Karpas-422 (cell line): ENCODE measurements at regions not wholly inside any gene's neighbourhood (a gene's known extent, or its start where the extent isn't known, plus 50 kb on each side); places are given as distances from the start of the nearest gene placed in this dataset.
"Not testable (repeated sequence)": the region's sequence is repeated elsewhere in the genome, so short reads cannot be mapped to it uniquely, and the experiment has no call there.

ENCODE experiments used
- DNase-seq: peaks from one replicate; pipeline ENCODE4 v3.0.0-alpha.2; 2015
- H2AFZ ChIP-seq: fragments of 200-600 bp; sonication (generic); 2 replicates; pipeline ENCODE4 v1.6.1; 2014; ENCODE audit warnings: antibody characterized with exemption, low read length, mixed read lengths
- H3K27ac ChIP-seq: fragments of 200-600 bp; sonication (generic); 2 replicates; pipeline ENCODE4 v1.5.1; 2014; ENCODE audit warnings: mild to moderate bottlenecking, low read length, moderate library complexity
- H3K27me3 ChIP-seq: fragments of 200-600 bp; sonication (generic); 2 replicates; pipeline ENCODE4 v1.6.1; 2014; ENCODE audit warnings: low read length, mixed read lengths
- H3K36me3 ChIP-seq: fragments of 200-600 bp; sonication (generic); 2 replicates; pipeline ENCODE4 v1.6.1; 2014; ENCODE audit warnings: low read length, mixed read lengths; ENCODE audit not compliant: insufficient read depth
- H3K4me1 ChIP-seq: fragments of 200-600 bp; sonication (generic); 2 replicates; pipeline ENCODE4 v1.6.1; 2014; ENCODE audit warnings: mild to moderate bottlenecking, low read length, mixed read lengths
- H3K4me2 ChIP-seq: fragments of 200-600 bp; sonication (generic); 2 replicates; pipeline ENCODE4 v1.6.1; 2014; ENCODE audit warnings: low read length, low read depth, mild to moderate bottlenecking; ENCODE audit not compliant: poor library complexity, severe bottlenecking
- H3K4me3 ChIP-seq: fragments of 200-600 bp; sonication (generic); 2 replicates; pipeline ENCODE4 v1.5.1; 2014; ENCODE audit warnings: mild to moderate bottlenecking, antibody characterized with exemption, low read length, mixed read lengths
- H3K79me2 ChIP-seq: fragments of 200-600 bp; sonication (generic); 2 replicates; pipeline ENCODE4 v1.6.1; 2014; ENCODE audit warnings: mild to moderate bottlenecking, low read length, mixed read lengths
- H3K9ac ChIP-seq: fragments of 200-600 bp; sonication (generic); 2 replicates; pipeline ENCODE4 v1.6.0; 2014; ENCODE audit warnings: low read length
- H3K9me2 ChIP-seq: fragments of 200-600 bp; sonication (generic), shearing (Covaris generic); replicated peaks from 2 replicates; pipeline ENCODE4 v1.6.0; 2014; ENCODE audit warnings: mild to moderate bottlenecking, low read length, moderate library complexity; ENCODE audit not compliant: insufficient read depth
- H3K9me3 ChIP-seq: fragments of 300-700, 200-600 bp; sonication (generic); 2 replicates; pipeline ENCODE4 v1.6.1; 2014; ENCODE audit warnings: low read length, mixed read lengths
- H4K20me1 ChIP-seq: fragments of 200-600 bp; sonication (generic); 2 replicates; pipeline ENCODE4 v1.6.1; 2014; ENCODE audit warnings: mild to moderate bottlenecking, antibody characterized with exemption, low read length, low read depth; ENCODE audit not compliant: insufficient read depth

- no peaks in the 10 kb centered on the region for H3K9me3 ChIP-seq
- no peak overlapping the region for H3K9ac ChIP-seq
- H3K4me1 ChIP-seq: no peaks in the 10 kb centered on the region
- H3K9me2 ChIP-seq: no peaks in the 10 kb centered on the region
- no peaks in the 10 kb centered on the region for H3K27me3 ChIP-seq
- no peak overlapping the region for H3K4me2 ChIP-seq
- no peak overlapping the region for H3K27ac ChIP-seq
- no peaks in the 10 kb centered on the region for H4K20me1 ChIP-seq
- no peak overlapping the region for H3K4me3 ChIP-seq
- no peaks in the 10 kb centered on the region for H3K79me2 ChIP-seq
- no peak overlapping the region for H2AFZ ChIP-seq
- no peak for DNase-seq
- no peaks in the 10 kb centered on the region for H3K36me3 ChIP-seq
These were observed 866.0 kb upstream of the ACVR2A start for GRCh38 chr2:146978577-146979555.

- not testable (repeated sequence) for H3K27ac ChIP-seq, H4K20me1 ChIP-seq
These were observed 873.8 kb upstream of the ACVR2A start for GRCh38 chr2:146970981-146971380.

GRCh38 chr2:146969703-146970102 lies 875.1 kb upstream of the ACVR2A start:
- not testable (repeated sequence) for H3K4me1 ChIP-seq, H3K79me2 ChIP-seq

More at GRCh38 chr2:146970981-146971380, 873.8 kb upstream of the ACVR2A start:
- H3K4me1 ChIP-seq, H3K79me2 ChIP-seq, H2AFZ ChIP-seq, H3K9me2 ChIP-seq, H3K4me3 ChIP-seq, DNase-seq, H3K27me3 ChIP-seq, H3K9ac ChIP-seq, H3K4me2 ChIP-seq, H3K9me3 ChIP-seq, H3K36me3 ChIP-seq: not testable (repeated sequence)

GRCh38 chr2:146964494-146964893 lies 880.3 kb upstream of the ACVR2A start:
- Histone ChIP-seq H3K9ac (no peak overlapping the region), H3K79me2 (no peaks in the 10 kb centered on the region), H4K20me1 (no peaks in the 10 kb centered on the region), H3K4me1 (no peaks in the 10 kb centered on the region), H3K9me2 (no peaks in the 10 kb centered on the region), H3K4me3 (no peak overlapping the region), H3K9me3 (no peaks in the 10 kb centered on the region), H3K27ac (no peak overlapping the region), H3K36me3 (no peaks in the 10 kb centered on the region), H3K27me3 (no peaks in the 10 kb centered on the region), H3K4me2 (no peak overlapping the region), H2AFZ (no peak overlapping the region)
- no peak for DNase-seq

More at GRCh38 chr2:146969703-146970102, 875.1 kb upstream of the ACVR2A start:
- not testable (repeated sequence) for DNase-seq, H3K4me3 ChIP-seq, H3K36me3 ChIP-seq, H3K9me3 ChIP-seq, H4K20me1 ChIP-seq, H3K9ac ChIP-seq, H3K27ac ChIP-seq, H3K27me3 ChIP-seq, H3K9me2 ChIP-seq, H2AFZ ChIP-seq, H3K4me2 ChIP-seq

GRCh38 chr2:146954544-146954943 lies 890.3 kb upstream of the ACVR2A start:
- Histone ChIP-seq H3K4me2 (no peak overlapping the region), H3K4me3 (no peak overlapping the region), H3K9ac (no peak overlapping the region), H3K27ac (no peak overlapping the region), H4K20me1 (no peaks in the 10 kb centered on the region), H3K79me2 (no peaks in the 10 kb centered on the region), H3K9me3 (no peaks in the 10 kb centered on the region), H3K4me1 (no peaks in the 10 kb centered on the region), H3K9me2 (no peaks in the 10 kb centered on the region), H3K27me3 (no peaks in the 10 kb centered on the region), H3K36me3 (no peaks in the 10 kb centered on the region), H2AFZ (no peak overlapping the region)
- DNase-seq: no peak

- Histone ChIP-seq H3K36me3 (no peaks in the 10 kb centered on the region), H3K9me2 (no peaks in the 10 kb centered on the region), H3K4me1 (no peaks in the 10 kb centered on the region), H3K27ac (no peak overlapping the region), H3K79me2 (no peaks in the 10 kb centered on the region), H2AFZ (no peak overlapping the region), H3K9ac (no peak overlapping the region), H4K20me1 (no peaks in the 10 kb centered on the region), H3K27me3 (no peaks in the 10 kb centered on the region), H3K9me3 (no peaks in the 10 kb centered on the region), H3K4me3 (no peak overlapping the region), H3K4me2 (no peak overlapping the region)
- no peak for DNase-seq
These were observed 892.1 kb upstream of the ACVR2A start for GRCh38 chr2:146952696-146953095.

GRCh38 chr2:146950911-146951310 lies 893.9 kb upstream of the ACVR2A start:
- Histone ChIP-seq H3K9me2 (no peaks in the 10 kb centered on the region), H3K4me3 (no peak overlapping the region), H2AFZ (no peak overlapping the region), H4K20me1 (no peaks in the 10 kb centered on the region), H3K9ac (no peak overlapping the region), H3K4me1 (no peaks in the 10 kb centered on the region), H3K27ac (no peak overlapping the region), H3K79me2 (no peaks in the 10 kb centered on the region), H3K27me3 (no peaks in the 10 kb centered on the region), H3K4me2 (no peak overlapping the region), H3K36me3 (no peaks in the 10 kb centered on the region), H3K9me3 (no peaks in the 10 kb centered on the region)
- DNase-seq: no peak

- no peak overlapping the region for H2AFZ ChIP-seq
- no peak overlapping the region for H3K9ac ChIP-seq
- H3K4me3 ChIP-seq: no peak overlapping the region
- no peaks in the 10 kb centered on the region for H3K9me2 ChIP-seq
- no peak overlapping the region for H3K27ac ChIP-seq
- no peak for DNase-seq
- no peaks in the 10 kb centered on the region for H3K27me3 ChIP-seq
- H3K9me3 ChIP-seq: no peaks in the 10 kb centered on the region
- no peak overlapping the region for H3K4me2 ChIP-seq
- no peaks in the 10 kb centered on the region for H3K36me3 ChIP-seq
- no peaks in the 10 kb centered on the region for H4K20me1 ChIP-seq
- H3K79me2 ChIP-seq: no peaks in the 10 kb centered on the region
- H3K4me1 ChIP-seq: no peaks in the 10 kb centered on the region; the same call in 1 of the 2 replicates
These were observed 894.5 kb upstream of the ACVR2A start for GRCh38 chr2:146950361-146950760.
